Islet precursor cell (in vitro differentiated cells): ENCODE measurements at regions not wholly inside any gene's neighbourhood (a gene's known extent, or its start where the extent isn't known, plus 50 kb on each side); places are given as distances from the start of the nearest gene placed in this dataset.

Experiments
- DNase-seq: peaks from one replicate; pipeline ENCODE4 v3.0.0-alpha.2; 2018

DNA sequence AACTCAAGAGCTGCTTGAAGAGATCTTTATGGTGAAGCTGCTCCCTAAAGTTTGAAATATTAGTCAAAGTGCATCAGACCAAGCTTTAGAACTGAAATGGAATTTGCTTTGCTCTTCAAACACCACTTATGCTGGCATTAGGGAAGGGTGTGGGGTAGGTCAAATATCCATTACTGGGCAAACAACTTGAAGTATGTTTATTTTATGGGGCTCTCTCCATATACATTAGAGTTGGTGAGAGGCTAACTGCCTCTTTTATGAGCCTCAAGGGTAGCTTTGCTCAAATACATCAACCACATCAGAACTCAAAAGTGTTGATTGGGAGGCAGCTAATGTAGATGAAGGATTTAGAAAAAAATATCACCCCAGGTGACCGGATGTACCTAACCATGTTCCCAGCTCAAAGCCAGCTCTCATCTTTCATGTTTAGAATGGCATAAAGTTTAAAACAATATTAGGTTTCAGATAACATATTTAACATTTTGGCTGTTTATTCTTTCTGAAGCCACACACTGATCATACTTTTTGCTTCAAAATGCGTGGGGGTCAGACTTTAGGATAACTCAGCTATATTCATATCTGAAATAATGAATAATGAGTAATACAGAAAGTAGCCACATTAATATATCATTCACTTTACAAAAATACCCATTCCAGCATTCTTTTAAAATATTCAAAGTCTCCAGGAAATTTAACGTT, 318.6 kb downstream of the PTEN start:
- no peak for DNase-seq

DNA sequence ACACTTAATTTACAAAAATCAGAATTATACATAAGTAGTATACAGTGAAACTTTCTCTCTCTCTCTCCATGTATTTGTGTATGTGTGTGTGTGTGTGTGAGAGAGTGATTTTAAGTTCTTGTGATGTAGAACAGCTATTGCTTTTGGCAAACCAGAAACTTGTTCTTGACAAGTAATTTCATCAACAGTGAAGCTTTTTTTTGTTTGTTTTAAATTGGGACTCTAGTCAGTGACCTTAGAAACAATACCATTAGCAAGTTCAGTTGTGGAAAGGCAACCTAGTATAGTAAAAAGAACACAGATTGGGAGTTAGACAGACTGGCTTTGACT, 319.1 kb downstream of the PTEN start:
- no peak for DNase-seq

DNA sequence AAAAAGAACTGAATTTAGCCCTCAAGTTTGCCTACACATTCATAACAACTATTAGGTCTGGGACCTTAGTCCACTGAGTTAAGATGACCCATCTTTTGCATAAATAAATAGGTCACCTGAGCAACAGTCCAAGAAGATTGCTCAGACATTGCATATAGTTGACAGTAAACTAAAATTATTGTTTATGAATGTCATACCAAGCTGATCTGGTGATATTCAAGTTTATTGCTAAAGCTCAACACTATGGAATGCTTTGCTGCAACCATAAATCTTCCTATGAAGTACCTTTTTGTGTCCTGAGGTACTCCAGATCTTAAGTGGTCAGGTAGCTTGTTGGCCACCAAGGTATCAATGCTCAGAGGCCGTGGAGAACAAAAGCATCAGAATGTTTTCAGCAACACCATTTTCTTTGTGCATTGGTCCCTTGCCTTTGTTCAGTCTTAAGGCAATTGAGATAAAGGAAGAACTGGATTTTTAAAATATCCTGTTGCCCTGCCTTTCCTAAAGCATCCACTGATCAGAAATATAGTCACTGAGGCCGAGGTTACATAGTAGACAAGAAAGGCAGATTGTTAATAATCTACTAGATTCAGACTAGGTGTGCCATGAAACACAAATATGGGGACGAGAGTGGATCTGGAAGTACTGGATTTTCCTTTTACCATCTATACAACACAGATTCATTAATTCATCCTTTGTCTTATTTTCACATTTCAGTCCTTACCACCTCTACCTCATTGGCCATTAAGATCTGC, 321.3 kb downstream of the PTEN start:
- DNase-seq = no peak

DNA sequence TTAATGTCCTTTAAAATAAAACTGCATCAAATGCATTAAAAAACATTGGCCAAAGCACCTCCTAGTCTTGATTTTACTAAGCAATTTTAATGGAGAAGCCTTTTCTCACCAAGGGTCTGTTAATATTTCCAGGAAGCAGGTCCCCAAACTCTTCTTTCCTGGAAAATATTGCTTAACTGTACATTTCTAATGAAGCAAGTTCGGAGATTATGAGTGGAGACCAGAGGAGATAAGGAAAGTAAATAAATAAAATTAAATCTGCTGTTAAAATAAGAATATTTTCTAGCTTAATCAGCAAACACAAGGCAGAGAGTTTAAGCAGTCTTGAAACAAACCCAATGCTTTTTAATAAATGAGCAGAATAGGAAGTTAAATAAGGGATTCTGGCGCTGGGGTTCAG, 322.4 kb downstream of the PTEN start:
- DNase-seq = no peak

DNA sequence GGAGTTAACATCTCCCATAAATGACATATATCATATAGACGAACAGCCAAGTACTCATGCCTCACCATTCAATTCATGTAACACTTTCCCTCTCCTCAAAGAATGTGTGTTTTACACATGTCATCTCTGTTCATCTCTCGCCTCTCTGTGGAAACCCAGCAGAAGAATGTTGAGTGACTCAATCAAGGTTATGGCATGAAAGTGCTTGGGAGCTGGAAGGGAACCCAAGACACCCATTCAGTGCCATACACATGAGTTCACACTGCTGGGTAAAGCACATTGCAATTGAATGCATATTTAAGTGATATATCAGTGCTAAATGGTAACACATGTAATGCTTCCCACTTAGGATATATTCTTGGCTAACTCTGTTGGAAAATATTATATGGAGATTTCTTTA, 322.9 kb downstream of the PTEN start:
- no peak for DNase-seq

DNA sequence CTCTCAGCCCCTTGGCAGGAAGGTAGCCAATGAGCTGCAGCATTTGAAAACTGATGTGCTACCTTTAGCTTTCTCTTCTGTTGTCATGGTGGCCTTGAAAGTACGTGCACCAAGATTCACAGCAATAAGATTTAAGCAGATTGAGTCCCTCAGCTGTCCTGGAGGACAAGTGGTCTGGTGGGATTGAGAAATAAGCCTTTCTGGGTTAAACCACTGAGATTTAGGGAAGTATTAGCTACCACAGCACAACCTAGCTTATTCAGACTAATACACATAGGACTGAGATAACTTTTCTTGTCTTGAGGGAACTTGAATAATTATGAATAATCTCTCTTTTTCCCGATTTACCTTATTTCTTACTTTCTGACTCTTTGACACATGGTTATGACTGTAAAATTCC, 324.0 kb downstream of the PTEN start:
- DNase-seq = no peak

DNA sequence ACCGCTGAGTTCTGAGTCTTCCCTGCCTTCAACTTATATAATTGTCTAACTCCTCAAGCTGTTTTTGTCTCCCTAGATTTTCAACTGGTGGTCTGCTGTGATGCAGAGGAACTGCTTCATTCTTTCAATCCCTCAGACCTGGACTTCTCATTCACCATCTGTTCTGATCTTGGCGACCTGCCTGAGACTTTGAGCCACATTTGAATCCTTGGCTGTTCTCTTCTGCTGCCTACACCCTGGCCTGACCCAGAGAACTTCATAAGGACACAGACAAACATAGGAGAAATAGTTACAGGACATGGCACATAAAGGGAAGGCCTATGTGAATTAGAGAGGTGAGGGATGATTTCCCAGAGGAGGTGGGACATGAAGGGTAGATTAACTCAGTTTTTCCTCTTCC, 326.7 kb downstream of the PTEN start:
- no peak for DNase-seq

DNA sequence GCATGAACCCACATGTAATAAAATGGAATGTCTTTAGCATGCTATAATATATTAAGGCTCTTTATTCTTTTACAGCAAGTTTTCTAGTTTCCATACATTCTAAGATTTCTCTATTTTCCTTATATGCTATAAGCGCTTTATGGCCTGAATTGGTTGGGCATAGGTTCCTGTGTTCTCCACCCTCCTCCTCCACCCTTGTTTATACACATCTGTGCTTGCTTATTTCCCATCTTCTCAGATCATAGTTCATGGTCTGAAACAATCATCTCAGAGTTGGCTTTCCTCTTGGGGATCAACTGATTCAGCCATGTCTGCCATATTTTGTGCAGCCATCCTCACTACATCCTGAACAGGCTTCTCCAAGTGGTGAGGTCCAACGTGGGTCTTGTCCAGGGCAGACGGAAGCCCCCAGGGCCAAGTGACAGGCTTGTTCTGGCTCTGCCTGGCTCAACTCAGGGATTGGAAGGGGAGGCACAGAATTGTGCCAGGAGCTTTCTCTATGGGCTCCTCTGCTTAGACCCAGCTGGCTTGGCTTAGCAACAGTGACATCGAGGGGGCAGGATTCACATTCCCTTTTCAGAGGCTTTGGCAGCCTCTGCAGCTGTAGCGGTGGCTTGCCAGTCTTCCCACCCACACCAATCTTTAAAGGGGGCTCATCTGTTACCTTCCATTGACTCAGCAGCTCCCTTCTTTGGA, 327.3 kb downstream of the PTEN start:
- no peak for DNase-seq

DNA sequence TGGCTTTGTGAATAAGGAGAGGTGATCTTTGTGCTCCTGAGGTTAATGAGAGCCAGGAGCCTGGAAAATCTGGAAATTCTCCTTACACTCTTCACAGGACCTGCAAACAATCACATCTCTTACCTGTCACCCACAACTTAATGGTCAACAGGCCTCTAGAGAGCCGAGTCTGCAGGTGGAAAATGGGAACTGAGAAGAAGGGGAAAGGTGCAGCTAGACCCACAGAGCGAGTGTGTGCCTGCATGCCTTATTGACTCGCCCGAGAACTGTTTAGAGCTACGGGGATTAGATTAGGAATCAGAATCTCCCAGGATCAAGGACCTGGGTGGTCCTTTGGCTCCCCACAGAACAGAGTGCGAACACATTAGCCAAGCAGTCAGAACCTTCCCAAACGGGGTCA, 329.6 kb downstream of the PTEN start:
- no peak for DNase-seq

DNA sequence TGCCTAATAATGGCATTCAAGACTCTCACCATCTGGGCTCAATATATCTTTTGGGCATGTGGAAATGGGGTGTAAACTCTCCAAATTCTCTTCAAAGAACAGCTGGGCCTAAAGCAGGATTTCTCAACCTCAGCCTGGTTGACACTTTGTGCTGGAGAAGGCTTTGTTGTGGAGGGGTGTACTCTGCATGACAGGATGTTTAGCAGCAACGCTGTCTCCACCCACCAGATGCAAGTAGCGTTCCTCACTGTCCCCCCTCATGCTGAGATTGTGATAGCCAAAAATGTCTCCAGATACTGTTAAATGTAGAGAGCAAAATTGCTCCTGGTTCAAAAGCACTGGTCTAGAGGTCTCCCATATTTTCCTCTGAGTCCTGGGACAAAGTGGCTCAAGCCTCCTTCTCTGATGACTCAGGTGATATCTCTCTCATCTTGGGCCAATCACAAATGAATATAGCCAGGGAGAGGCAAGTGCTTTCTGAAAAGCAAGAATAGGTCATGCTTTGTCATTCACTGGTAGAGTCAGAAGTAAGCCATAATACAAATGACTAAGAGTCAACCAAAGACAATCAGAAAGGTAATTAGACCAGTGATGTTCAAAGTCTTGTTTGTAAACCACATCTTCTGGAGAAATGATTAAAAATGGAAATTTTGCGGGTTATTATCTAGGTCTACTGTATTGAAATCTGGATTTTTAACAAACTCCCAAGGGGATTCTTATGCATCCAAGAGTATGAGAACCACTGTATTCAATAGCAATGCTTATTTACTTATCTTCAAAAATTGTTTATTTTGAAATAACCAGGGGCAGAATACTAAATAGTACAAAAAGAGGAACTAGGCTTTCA, 330.8 kb downstream of the PTEN start:
- no peak for DNase-seq

DNA sequence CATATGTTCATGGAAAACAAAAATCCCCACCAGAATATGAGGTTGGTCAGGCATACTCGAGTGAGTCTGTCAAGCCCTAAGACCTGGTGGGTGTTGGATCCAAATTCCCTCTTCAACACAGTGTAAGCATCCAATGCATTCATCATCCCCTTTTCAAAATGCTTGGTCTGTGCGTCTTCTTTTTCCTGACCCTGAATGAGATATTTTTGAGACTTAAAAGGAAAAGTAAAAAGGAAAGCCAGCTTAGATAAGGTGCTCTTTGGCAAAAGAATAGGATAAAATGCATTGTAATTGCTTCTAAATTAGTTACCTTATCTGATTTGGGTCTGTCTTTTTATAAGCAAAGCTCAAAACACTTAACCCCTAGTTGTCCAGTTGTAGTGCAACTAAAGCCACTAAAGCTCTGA, 331.5 kb downstream of the PTEN start:
- DNase-seq = no peak

DNA sequence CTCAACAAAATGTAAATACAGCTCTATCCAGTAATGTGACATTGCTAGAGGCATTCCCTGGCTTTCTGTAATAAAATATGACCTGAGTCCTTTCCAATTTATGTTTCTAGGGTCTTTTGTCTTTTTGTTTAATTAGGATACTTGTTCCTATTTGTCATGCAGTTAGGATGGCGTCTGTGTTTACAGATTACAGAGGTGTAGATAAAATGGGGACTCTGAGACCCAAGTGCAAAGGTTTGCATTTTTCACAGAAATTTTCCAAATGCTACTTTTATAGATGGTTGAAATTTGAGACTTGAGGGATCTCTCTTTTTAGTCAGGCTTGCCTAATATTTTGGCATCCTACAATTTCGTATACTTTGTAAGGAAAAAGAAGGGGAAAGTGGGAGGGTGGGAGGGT, 332.4 kb downstream of the PTEN start:
- no peak for DNase-seq

DNA sequence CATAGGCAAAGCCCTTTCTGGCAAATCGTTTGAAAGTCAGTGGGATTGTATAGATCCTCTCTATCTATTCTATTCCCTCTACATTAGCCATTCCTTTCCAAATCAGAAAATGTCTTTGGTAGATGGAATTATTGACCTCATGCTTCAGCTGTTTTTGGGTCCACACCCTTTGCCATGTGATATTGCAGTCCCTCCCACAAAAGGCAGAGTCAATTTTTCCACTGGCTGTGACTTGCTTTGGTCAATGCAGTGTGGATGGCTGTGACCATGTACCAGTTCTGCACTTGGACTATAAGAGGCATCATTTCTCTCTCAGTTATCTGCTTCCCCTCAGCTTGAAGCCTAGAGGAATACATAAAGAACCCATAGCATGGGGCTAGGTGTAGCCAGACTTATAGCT, 332.9 kb downstream of the PTEN start:
- DNase-seq = no peak

DNA sequence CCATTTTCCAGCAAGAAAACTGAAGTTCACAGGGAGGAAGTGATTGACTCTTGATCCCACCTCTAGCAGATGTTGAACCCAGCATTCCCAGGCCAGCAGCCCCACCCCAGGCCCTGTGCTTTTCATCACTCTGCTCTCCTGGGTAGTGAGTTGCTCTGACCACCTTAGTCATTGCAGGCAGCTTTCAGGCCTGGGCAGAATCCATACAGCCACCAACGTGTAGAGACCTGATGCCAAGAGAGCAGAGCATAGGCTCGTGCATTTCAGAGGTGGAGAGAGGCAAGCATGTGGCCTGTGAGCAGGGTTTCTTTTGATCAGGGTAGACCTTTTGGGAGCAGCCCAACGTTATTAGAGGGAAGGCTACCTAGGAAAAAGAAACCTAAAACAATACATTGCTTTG, 334.6 kb downstream of the PTEN start:
- DNase-seq = no peak

DNA sequence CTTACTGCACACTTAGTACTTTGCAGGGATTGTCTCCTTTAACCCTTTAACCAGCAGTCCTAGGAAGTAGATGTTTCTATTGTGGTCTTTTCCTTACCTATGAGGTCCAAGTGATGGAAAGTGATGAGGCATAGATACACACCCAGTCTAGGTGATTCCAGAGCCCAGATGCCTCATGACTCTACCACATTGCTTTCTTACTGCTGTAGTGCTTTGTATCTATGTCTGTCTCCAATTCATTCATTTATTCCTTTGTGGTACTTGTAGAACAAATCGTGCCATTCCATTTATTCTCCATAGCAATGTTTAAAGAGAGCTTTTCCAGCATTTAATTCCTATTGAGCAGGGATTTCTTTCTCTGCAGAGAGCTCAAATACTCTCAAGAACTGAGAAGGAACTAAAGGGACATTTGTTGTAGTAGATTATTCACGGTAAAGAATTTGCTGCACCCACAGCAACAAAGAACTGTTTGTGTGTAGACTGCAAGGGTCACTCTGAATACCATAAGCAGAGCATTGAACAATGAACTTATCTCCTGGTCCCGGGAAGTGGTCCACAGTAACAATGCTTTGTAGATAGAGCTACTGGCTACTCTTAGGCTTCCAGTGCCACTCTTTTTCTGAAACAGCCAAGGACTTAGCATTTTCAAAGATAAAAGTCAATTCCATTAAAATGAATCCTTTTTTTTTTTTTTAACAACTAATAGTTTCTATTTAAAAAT, 337.0 kb downstream of the PTEN start:
- no peak for DNase-seq

DNA sequence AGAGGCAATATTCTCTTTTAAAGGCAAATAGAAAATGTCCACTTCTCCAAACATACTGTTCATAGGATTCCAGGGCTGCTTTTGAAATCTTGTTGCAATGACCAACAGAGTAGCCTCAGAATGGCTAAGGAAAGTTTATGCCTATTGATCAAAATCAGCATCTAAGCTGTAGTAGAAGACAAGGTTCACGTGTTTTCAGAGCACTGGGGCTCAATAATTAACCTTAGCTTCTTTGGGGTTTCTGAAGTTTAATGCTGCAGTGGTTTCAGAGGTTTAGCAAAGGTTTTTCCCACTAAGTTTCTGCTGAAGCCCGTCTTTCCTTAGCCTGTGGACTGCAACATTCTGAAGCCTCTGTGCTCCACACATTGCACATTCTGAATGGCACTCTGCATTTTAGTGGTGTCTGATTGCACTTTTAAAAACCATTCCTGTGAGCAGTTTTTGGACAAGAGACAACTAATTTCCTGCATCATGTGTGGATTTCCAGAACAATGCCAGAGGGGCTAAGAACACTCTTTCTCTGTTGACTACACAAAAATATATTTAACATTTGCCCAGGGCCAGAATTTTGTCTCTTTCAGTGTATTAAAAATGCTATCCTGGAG, 342.5 kb downstream of the PTEN start:
- DNase-seq = no peak

DNA sequence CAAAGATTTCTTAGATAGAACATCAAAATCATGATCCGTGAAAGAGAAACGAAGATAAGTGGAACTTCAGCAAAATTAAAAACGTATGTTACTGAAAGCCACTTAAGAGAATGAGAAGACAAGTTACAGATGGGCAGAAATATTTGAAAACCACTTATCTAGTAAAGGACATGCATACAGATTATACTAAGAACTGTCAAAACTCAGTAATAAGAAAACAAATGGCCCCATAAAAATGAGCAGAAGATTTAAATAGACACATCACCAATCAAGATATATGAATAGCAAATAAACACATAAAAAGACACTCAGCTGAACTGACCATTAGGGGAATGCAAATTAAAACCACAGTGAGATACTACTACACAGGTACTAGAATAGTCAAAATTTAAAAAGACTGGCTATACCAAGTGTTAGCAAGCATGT, 343.7 kb downstream of the PTEN start:
- no peak for DNase-seq

DNA sequence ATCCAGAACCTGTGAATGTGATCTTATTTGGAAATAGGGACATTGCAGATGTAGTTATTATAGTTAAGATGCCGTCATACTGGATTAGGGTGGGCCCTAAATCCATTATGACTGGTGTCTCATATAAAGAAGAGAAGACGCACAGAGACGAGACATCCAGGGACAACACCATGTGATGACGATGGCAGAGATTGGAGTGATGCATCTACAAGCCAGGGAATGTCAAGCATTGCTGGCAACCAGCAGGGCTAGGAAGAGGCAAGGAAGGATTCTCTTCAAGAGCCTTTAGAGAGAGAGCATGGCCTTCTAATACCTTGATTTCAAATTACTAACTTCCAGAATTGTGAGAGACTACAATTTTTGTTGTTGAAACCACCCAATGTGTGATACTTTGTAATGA, 345.8 kb downstream of the PTEN start:
- DNase-seq = no peak

DNA sequence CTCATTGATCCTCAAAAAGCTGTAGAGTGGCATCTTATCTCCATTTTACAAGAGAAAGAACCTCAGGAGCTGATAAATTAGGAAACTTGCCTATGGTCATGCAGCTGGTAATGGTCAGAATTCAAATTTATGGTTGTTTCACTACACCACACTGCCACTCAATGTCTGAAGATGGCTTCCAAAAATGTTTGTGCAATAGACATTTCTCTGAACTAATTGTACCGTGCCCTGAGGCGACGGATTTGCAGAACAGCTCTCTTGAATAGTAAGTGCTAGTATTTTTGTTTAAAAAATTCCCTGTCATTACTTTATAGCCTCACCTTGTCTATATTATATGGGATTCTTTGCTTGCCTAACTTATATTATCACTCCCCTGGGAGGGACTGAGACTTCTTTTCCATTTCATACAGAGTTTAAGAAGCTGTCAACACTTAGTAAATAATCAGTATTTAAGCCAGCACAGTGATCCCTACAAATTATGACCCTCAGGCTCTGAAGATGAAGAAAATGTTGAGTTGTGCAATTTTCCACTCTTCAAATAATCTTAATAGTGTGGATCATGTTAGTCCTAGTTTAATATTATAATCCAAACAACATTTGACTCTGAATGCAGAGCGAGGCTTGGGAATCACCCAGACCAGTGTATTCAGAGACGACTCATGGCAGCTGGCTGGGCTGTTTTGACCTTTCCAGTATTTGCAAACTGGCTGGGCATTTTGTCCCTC, 346.6 kb downstream of the PTEN start:
- no peak for DNase-seq

DNA sequence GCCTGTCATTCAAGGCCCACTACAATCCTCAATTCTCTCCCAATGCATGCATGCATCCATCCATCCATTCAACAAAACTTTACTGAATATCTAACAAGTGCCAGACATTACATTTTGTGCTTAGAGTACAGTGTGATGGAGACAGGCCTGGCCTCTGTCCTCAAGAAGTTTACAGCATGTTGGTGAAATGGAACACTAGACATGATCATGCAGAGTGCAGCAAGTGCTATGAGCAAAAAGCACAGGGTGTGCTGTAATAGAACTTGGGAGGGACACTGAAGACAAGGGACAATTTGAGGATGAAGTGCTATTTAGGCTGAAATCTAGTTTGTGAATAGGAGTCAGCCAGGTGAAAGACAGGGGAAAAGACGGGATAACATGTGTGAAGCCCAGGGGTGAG, 347.8 kb downstream of the PTEN start:
- no peak for DNase-seq

DNA sequence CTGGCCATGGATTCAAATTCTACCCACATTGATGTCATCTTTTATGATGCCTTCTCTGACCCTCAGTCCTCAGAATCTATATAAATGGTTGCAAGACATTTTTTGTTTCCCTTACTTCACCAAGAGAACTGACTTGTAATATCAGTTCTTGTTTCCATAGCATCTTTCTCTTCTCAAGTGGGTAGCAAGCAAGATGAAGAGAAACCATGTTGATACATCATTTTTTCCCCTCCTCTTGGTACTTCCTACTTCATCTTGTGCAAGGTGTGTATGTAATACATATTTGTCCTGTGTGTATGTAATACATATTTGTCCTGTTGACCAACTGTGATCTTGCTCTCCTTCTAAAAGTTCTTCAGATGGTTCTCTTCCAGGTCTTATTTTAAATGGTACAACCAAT, 348.6 kb downstream of the PTEN start:
- DNase-seq = no peak
